ENCODE measurements at regions not wholly inside any gene's neighbourhood (a gene's known extent, or its start where the extent isn't known, plus 50 kb on each side); places are given as distances from the start of the nearest gene placed in this dataset.

- DNase-seq (ENCODE audit: low read depth) = no peak
Observed at GRCh38 chr12:42761086-42761485, 171.5 kb upstream of the PRICKLE1 start.

- DNase-seq (ENCODE audit: low read depth) = no peak
Observed at GRCh38 chr12:42760550-42760949, 171.0 kb upstream of the PRICKLE1 start.

DNA sequence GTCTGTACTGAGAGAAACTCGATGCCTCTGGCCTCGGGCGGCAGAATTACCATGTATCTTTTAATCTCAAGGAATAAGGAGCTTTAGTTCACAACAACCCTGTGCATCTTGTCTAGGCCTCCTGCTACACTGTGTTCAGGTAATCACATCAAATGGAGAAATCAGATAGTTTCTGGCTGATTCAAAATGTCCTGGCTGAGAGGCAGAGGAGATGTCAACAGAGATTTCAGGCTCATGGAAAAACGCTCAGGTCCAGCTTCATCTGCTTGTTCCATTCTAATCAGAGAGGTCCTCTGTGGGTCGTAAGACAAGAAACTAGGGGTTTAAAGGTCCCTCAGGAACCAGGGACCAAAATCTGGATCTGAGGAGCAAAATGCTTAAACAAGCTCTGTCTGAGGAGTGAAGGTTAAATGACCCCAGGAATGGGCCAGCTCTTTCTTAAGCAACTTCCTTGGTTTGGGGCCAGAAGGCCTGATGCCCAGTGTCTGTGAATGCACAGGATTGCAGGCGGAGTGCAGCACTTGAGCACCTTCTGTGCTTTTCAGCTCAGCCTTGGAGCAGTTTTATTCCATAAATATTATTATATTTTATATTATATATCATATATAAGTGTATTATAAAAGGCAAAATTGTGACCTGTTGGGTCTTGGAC is 170.2 kb upstream of the PRICKLE1 start:
- DNase-seq (ENCODE audit: low read depth) = peak; percentile 33

GRCh38 chr12:42758806-42759205 is 169.3 kb upstream of the PRICKLE1 start:
- DNase-seq (ENCODE audit: low read depth) = no peak

DNA sequence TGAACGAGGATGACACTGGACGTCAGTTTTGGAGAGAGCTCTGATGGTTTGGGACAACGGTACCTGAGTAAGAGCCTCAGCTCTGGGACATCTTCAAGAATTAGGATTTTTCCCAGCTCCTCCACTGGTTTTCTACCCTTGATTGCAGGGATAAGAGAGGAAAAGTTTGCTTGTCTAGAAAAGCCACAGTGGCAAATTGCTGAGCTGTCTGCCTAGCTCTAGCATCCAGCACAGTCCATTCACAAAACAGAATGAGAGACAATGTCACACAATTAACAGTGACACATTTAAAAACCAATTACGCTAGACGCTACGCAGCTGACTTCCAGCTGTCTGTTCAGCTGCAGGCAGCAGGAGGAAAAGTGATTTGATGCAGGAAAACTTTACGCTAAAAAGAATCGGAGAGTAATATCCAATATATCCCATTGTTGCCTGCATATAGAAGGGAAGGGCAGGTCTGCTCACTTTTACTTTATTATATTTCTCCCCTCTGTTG is 168.1 kb upstream of the PRICKLE1 start:
- no peak for DNase-seq (ENCODE audit: low read depth)

- DNase-seq (ENCODE audit: low read depth) = peak; percentile 91
Observed at GRCh38 chr12:42756841-42757623, 167.5 kb upstream of the PRICKLE1 start.

DNA sequence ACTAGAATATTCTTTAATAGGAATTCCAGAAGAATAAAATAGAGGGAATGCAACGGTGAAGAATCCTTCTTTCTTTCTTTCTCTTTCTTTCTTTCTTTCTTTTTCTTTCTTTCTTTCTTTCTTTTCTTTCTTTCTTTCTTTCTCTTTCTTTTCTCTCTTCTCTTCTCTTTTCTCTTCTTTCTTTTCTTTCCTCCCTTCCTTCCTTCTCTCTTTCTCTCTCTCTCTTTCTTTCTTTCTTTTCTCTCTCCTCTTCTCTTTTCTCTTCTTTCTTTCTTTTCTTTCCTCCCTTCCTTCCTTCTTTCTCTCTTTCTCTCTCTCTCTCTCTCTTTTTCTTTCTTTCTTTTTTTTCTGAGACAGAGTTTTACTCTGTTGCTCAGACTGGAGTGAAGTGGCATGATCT is 160.8 kb upstream of the PRICKLE1 start:
- no peak for DNase-seq (ENCODE audit: low read depth)

GRCh38 chr12:42749239-42749638 is 159.7 kb upstream of the PRICKLE1 start:
- DNase-seq (ENCODE audit: low read depth) = no peak

DNA sequence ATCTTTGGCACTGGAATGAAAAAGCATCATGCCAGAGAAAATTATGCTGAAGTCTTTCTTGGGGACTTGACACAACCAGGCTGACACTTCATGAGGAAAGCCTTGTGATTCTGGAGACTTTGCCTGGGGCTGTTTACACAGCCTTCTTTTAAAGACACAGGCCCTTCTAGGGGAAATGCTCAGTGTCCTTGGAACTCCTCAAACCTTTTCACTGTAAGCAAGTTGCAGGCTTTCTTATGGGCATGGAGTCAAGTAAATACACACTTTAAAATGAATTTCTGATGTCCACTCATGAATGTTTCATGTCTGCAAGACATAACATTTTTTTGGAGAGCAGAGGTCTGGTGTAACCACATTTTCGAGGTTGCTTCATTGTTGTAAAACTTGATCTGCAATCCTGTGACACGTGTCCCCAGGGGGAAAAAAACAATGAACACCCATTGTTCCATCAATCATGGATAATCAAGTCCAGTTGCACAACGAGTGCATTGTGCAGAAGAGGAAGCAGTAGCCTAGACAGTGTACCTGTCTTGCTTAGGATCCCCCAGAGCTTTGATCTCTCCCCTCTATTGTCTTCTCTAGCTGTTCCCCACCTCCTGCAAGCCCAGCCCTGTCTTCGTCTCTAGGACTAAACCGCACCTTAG is 155.1 kb upstream of the PRICKLE1 start:
- peak; percentile 90 for DNase-seq (ENCODE audit: low read depth)

GRCh38 chr12:42742716-42743115 is 153.2 kb upstream of the PRICKLE1 start:
- no peak for DNase-seq (ENCODE audit: low read depth)

- DNase-seq (ENCODE audit: low read depth) = peak; percentile 85
Observed at GRCh38 chr12:42741771-42742510, 152.4 kb upstream of the PRICKLE1 start.

DNA sequence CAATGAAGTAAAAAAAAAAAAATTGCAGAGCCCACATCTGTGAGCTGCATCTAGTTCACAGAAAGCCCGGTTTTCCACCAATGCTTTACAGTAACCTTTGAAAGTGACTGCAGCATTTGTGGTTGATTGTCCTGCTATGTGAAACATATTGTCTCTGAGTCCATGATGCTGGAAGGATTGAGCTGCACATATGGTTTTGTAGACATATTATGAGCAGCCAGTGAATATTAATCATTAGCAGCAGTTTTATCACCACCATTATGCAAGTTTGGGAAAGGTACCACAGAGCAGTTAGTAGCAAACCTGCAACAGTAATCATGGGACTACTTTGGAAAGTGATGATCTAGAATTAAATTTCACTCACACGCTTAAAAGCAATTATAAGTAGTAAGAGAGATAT is 151.5 kb upstream of the PRICKLE1 start:
- no peak for DNase-seq (ENCODE audit: low read depth)

- no peak for DNase-seq (ENCODE audit: low read depth)
Observed at GRCh38 chr12:42737398-42737797, 147.9 kb upstream of the PRICKLE1 start.

- peak; percentile 48 for DNase-seq (ENCODE audit: low read depth)
Observed at GRCh38 chr12:42735861-42736361, 146.4 kb upstream of the PRICKLE1 start.

GRCh38 chr12:42733911-42734310 is 144.4 kb upstream of the PRICKLE1 start:
- no peak for DNase-seq (ENCODE audit: low read depth)

GRCh38 chr12:42732908-42733411 is 143.4 kb upstream of the PRICKLE1 start:
- DNase-seq (ENCODE audit: low read depth) = peak; percentile 22

DNA sequence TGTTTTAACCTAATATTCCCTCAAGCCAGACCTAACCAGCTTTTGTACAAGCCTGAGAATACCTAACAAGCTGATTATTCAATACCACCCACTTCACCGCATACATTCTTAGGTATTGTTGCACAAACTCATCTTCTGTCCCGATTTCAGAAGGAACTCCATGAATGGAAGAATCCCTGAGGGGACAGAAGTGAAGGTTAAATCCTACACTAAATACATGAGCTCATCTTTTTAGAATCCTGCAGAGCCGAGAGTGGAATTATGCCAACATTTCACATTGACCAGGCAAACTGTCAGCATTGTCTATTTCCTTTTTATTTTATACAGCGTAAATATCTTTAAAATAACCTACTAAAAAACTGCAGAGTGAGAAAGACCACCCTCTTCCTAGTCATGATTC is 140.7 kb upstream of the PRICKLE1 start:
- peak; percentile 40 for DNase-seq (ENCODE audit: low read depth)

- peak; percentile 60 for DNase-seq (ENCODE audit: low read depth)
Observed at GRCh38 chr12:42729535-42729900, 140.0 kb upstream of the PRICKLE1 start.

DNA sequence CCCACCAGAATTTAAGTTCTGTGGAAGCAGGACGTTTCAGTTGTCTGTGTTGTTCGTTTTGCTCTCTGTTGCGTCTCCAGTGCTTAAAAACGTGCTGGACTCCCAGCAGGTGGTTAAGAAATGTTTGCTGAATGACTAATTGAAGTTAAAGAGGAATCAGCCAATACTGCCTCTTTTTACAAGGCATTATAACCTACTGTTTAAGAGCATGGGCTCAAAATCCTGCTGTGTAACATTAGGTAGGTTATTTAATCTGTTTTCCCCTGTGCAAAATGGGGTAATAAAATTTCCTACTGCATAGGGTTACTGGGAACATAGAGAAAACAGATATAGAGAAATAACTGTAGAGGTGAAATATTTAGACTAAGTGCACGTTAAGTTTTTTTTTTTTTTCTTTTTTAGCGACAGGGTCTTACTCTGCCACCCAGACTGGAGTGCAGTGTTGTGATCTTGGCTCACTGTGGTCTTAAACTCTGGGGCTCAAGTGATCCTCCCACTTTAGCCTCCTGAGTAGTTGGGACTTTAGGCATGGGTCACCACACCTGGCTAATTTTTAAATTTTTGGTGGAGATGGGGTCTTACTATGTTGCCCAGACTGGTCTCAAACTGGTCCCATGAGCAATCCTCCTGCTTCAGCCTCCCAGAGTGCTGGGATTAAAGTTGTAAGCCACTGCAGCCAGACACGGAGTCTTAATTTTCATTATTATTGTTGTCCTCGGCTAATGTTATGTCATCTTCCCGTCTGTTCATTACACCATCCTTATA is 139.4 kb upstream of the PRICKLE1 start:
- no peak for DNase-seq (ENCODE audit: low read depth)

GRCh38 chr12:42728287-42728686 is 138.7 kb upstream of the PRICKLE1 start:
- no peak for DNase-seq (ENCODE audit: low read depth)

- DNase-seq (ENCODE audit: low read depth) = peak; percentile 77
Observed at GRCh38 chr12:42725809-42726208, 136.3 kb upstream of the PRICKLE1 start.
